ENCODE measurements at regions not wholly inside any gene's neighbourhood (a gene's known extent, or its start where the extent isn't known, plus 50 kb on each side); places are given as distances from the start of the nearest gene placed in this dataset.

DNA sequence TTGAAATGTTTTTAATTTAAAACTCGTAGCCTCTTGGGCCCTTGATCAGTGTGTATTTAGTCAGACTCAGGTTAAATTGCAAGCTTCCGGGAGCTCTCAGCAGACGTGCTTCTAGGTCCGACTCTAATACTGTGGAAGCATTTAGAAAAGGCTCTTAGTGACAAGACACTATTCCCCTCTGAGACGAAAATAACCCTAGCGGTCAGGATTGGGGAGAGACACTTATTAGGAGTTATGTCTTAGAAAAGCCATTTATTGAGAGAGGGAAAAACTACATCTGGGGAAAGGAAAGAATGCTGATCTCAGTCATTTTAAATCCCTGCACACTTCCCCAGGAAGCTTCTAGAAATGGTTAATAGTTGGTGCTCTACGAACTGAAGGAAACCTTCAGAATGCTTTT is 110.5 kb upstream of the NCK2 start:
- TF ChIP-seq, protein P1, sequence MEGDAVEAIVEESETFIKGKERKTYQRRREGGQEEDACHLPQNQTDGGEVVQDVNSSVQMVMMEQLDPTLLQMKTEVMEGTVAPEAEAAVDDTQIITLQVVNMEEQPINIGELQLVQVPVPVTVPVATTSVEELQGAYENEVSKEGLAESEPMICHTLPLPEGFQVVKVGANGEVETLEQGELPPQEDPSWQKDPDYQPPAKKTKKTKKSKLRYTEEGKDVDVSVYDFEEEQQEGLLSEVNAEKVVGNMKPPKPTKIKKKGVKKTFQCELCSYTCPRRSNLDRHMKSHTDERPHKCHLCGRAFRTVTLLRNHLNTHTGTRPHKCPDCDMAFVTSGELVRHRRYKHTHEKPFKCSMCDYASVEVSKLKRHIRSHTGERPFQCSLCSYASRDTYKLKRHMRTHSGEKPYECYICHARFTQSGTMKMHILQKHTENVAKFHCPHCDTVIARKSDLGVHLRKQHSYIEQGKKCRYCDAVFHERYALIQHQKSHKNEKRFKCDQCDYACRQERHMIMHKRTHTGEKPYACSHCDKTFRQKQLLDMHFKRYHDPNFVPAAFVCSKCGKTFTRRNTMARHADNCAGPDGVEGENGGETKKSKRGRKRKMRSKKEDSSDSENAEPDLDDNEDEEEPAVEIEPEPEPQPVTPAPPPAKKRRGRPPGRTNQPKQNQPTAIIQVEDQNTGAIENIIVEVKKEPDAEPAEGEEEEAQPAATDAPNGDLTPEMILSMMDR (IDR thresholded peaks at IDR 0.05; ENCODE audit: poor library complexity, severe bottlenecking) = no peak
- no peak for TF ChIP-seq EZH2 (IDR thresholded peaks at IDR 0.05; ENCODE audit: borderline replicate concordance, insufficient read depth, low read length, poor library complexity, severe bottlenecking)
- no peak for TF ChIP-seq TAF1 (IDR thresholded peaks at IDR 0.05; ENCODE audit: low read depth)
